B cell (primary cell): ENCODE measurements at regions not wholly inside any gene's neighbourhood (a gene's known extent, or its start where the extent isn't known, plus 50 kb on each side); places are given as distances from the start of the nearest gene placed in this dataset.

ENCODE experiments used
- ATAC-seq: fragments of 200-7000 bp; cut with Tn5 transposase; one replicate; pipeline ENCODE4 v1.10.0; 2021; ENCODE audit warnings: low read depth, mild to moderate bottlenecking, moderate number of reproducible peaks, moderate library complexity
- CTCF ChIA-PET: fragments of 350-600 bp; sonication (Branson Sonifier 250); formaldehyde crosslinking; loops from one replicate; lab custom pipeline; 2021; ENCODE audit warnings: antibody characterized with exemption, inconsistent platforms; lab: Charles Lee
- POLR2A ChIA-PET: fragments of 350-600 bp; sonication (Branson Sonifier 250); formaldehyde crosslinking; loops from one replicate; lab custom pipeline; 2021; ENCODE audit warnings: antibody characterized with exemption; lab: Charles Lee
- DNase-seq: peaks from one replicate; pipeline ENCODE4 v3.0.0; 2013
- H2AFZ ChIP-seq: 2 replicates; pipeline ENCODE4 v1.6.1; 2012; ENCODE audit warnings: mild to moderate bottlenecking, low read depth, low read length; ENCODE audit not compliant: insufficient read depth, poor library complexity, severe bottlenecking
- H3K27ac ChIP-seq, 2 donors: 1 replicate in 1 of 2; 2 replicates in 1 of 2; pipeline ENCODE4 v1.5.1; 2012 to 2013; ENCODE audit warnings: low read length in 2 of 2, mild to moderate bottlenecking in 2 of 2, moderate library complexity in 1 of 2
- H3K27me3 ChIP-seq, 4 experiments: fragments of 200-600 bp in 1 of 4; sonication (generic) in 1 of 4; replicated peaks in 1 of 4; 1 replicate in 2 of 4; 2 replicates in 2 of 4; pipeline versions ENCODE4 v1.6.1 to v1.7.0; 2013 to 2016; ENCODE audit warnings: low read length in 3 of 4, mild to moderate bottlenecking in 2 of 4, mixed read lengths in 1 of 4, moderate library complexity in 1 of 4; ENCODE audit not compliant: insufficient read depth in 4 of 4, control insufficient read depth in 3 of 4; ENCODE audit errors: control extremely low read depth in 1 of 4
- H3K36me3 ChIP-seq, 2 experiments: replicated peaks in 1 of 2; 1 replicate in 1 of 2; 2 replicates in 1 of 2; pipeline versions ENCODE4 v1.6.1 to v1.7.1; 2013; ENCODE audit warnings: low read length in 1 of 2; ENCODE audit not compliant: insufficient read depth in 2 of 2, control insufficient read depth in 1 of 2; ENCODE audit errors: control extremely low read depth in 1 of 2, extremely low read depth in 1 of 2
- H3K4me1 ChIP-seq, 2 donors: fragments of 200-600 bp in 1 of 2; sonication (generic) in 1 of 2; 1 replicate in 1 of 2; 2 replicates in 1 of 2; pipeline versions ENCODE4 v1.5.1 to v1.6.1; 2013 to 2017; ENCODE audit warnings: low read length in 2 of 2; ENCODE audit not compliant: control insufficient read depth in 2 of 2, insufficient read depth in 2 of 2
- H3K4me2 ChIP-seq: replicated peaks from 2 replicates; pipeline ENCODE3; 2012; ENCODE audit warnings: mild to moderate bottlenecking, low read depth, low read length; ENCODE audit not compliant: poor library complexity, severe bottlenecking
- H3K4me3 ChIP-seq, 5 experiments: fragments of 200-600 bp in 1 of 5; sonication (generic) in 1 of 5; 1 replicate in 3 of 5; 2 replicates in 2 of 5; pipeline versions ENCODE4 v1.5.1 to v1.7.0; 2011 to 2016; ENCODE audit warnings: low read length in 4 of 5, mild to moderate bottlenecking in 4 of 5, low read depth in 2 of 5, control low read depth in 1 of 5, moderate library complexity in 1 of 5; ENCODE audit not compliant: insufficient read depth in 1 of 5; ENCODE audit errors: control extremely low read depth in 1 of 5, extremely low read depth in 1 of 5
- H3K79me2 ChIP-seq: fragments of 200-600 bp; sonication (generic); one replicate; pipeline ENCODE4 v1.6.0; 2016; ENCODE audit warnings: low read length; ENCODE audit not compliant: control insufficient read depth, insufficient read depth
- H3K9ac ChIP-seq: fragments of 200-600 bp; sonication (generic); 2 replicates; pipeline ENCODE4 v1.6.1; 2017; ENCODE audit warnings: mild to moderate bottlenecking, low read length, moderate library complexity
- H3K9me3 ChIP-seq, 3 donors: one replicate each; pipeline versions ENCODE4 v1.6.1 to v1.7.1; 2013; ENCODE audit warnings: low read length in 2 of 3; ENCODE audit not compliant: control insufficient read depth in 2 of 3, insufficient read depth in 1 of 3; ENCODE audit errors: control extremely low read depth in 1 of 3
- H4K20me1 ChIP-seq: 2 replicates; pipeline ENCODE4 v1.6.0; 2012; ENCODE audit warnings: mild to moderate bottlenecking, low read length; ENCODE audit not compliant: insufficient read depth, control insufficient read depth, poor library complexity, severe bottlenecking
- H3K27ac Mint-ChIP-seq: one replicate; pipeline ENCODE4 v1.8.0; 2021; ENCODE audit warnings: mixed read lengths
- H3K27me3 Mint-ChIP-seq: one replicate; pipeline ENCODE4 v1.8.0; 2021; ENCODE audit warnings: mixed read lengths
- H3K4me1 Mint-ChIP-seq: one replicate; pipeline ENCODE4 v1.8.0; 2021; ENCODE audit warnings: mixed read lengths
- H3K4me3 Mint-ChIP-seq: one replicate; pipeline ENCODE4 v1.8.0; 2021; ENCODE audit warnings: mixed read lengths
- H3K9me3 Mint-ChIP-seq: one replicate; pipeline ENCODE4 v1.8.0; 2022; ENCODE audit warnings: mixed read lengths; ENCODE audit not compliant: insufficient read depth
- EZH2 ChIP-seq: IDR thresholded peaks from 2 replicates; pipeline ENCODE4 v1.6.1; 2012; ENCODE audit warnings: borderline replicate concordance, low read depth, mild to moderate bottlenecking, moderate library complexity, low read length; ENCODE audit not compliant: insufficient read depth, poor library complexity, severe bottlenecking
- WGBS: methylation state at CpG from one replicate; pipeline ENCODE4 v1.1.5; 2013; ENCODE audit warnings: missing lambda C conversion rate; ENCODE audit not compliant: insufficient coverage; 5-methylcytosine and 5-hydroxymethylcytosine counted together
- intact Hi-C: fragments of 100-400 bp; cut with micrococcal nuclease; formaldehyde crosslinking; loops from one replicate; pipeline ENCODE4 v1.10.0; 2022
- TF ChIP-seq, protein P1 (sequence below): fragments of 200-600 bp; IDR thresholded peaks from one replicate; pipeline ENCODE4 v1.8.0; 2022; ENCODE audit warnings: antibody characterized with exemption, mild to moderate bottlenecking

DNA sequence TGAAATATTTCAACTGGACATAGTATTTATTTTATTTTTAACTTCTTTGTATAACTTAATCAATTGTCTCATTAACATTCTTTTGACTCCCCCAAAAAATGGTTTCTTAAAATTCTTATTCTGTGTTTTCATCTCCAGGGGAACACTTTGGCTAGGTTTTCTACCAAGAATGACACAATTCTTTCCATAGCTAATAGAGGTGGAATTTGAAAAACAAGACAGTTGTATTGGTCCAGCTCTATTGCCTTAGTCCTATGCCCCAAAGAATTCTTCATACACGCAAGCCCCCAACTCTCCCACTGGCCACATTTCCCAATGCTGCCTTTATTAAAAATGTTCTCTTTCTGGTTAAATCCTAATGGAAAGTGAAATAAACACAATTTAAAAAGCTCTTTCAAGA is 104.7 kb upstream of the PKDCC start:
- H3K4me3 ChIP-seq, result no peak overlapping the region
- no CpG with 5 or more reads among the region's 1 CpG for WGBS
- DNase-seq (no peak), ATAC-seq (no peak)
- ChIA-PET CTCF (no interaction called here), POLR2A (no interaction called here)
- no peaks in the 10 kb centered on the region for H3K36me3 ChIP-seq
- H3K9ac ChIP-seq, result no peak overlapping the region
- H3K79me2 ChIP-seq, result no peaks in the 10 kb centered on the region
- no peak for TF ChIP-seq EZH2
- TF ChIP-seq, protein P1, sequence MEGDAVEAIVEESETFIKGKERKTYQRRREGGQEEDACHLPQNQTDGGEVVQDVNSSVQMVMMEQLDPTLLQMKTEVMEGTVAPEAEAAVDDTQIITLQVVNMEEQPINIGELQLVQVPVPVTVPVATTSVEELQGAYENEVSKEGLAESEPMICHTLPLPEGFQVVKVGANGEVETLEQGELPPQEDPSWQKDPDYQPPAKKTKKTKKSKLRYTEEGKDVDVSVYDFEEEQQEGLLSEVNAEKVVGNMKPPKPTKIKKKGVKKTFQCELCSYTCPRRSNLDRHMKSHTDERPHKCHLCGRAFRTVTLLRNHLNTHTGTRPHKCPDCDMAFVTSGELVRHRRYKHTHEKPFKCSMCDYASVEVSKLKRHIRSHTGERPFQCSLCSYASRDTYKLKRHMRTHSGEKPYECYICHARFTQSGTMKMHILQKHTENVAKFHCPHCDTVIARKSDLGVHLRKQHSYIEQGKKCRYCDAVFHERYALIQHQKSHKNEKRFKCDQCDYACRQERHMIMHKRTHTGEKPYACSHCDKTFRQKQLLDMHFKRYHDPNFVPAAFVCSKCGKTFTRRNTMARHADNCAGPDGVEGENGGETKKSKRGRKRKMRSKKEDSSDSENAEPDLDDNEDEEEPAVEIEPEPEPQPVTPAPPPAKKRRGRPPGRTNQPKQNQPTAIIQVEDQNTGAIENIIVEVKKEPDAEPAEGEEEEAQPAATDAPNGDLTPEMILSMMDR, result no peak
- no peaks in the 10 kb centered on the region for H3K9me3 Mint-ChIP-seq
- H4K20me1 ChIP-seq, result no peaks in the 10 kb centered on the region
- peaks cover 0 to 18% (median 3%) of the 10 kb centered on the region in 4 experiments for H3K27me3 ChIP-seq
- H3K27me3 Mint-ChIP-seq, result peaks cover 28% of the 10 kb centered on the region
- no peaks in the 10 kb centered on the region for H3K9me3 ChIP-seq
- H3K4me1 Mint-ChIP-seq, result no peaks in the 10 kb centered on the region
- no peak overlapping the region for H3K4me3 Mint-ChIP-seq
- H3K4me1 ChIP-seq, result no peaks in the 10 kb centered on the region
- H3K4me2 ChIP-seq, result no peak overlapping the region
- intact Hi-C loops, result no loop called here
- no peak overlapping the region for H3K27ac Mint-ChIP-seq
- no peak overlapping the region for H3K27ac ChIP-seq
- no peak overlapping the region for H2AFZ ChIP-seq

DNA sequence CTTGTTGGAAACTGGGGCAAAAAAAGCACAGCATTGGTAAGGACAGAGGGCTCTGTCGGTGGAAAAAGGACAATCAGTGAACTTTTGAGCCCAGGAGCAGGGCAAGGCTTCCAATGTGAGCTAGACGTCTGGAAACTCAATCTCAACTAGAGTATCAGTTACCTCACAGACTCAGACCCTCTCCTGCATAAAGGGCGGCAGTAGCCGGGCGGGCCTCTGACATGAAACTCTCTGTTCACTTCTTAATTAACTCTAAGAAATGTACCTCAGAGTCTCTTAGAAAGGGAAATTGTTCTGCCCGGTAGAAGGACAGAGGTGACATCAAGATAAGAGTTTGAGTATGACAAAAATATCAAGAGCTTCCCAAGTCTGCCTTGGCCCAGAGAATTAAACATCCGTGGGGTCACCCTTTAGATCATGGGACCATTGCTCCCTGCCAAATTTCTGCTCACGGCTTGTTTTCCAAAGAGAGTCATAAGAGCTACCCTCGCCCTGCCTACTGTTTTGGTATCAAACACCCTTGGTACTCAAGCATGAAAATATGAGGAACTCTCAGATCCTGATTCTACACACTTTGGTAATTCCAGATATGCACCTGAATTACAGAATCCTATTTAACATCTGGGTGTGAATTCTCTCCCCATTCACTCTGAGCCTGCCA is 103.5 kb upstream of the PKDCC start:
- Histone ChIP-seq H3K27me3 (peaks cover 0 to 19% (median 3%) of the 10 kb centered on the region in 4 experiments), H2AFZ (no peak overlapping the region), H4K20me1 (no peaks in the 10 kb centered on the region), H3K9ac (no peak overlapping the region), H3K4me2 (no peak overlapping the region), H3K4me3 (no peak overlapping the region), H3K36me3 (no peaks in the 10 kb centered on the region), H3K79me2 (no peaks in the 10 kb centered on the region), H3K4me1 (no peaks in the 10 kb centered on the region), H3K27ac (no peak overlapping the region), H3K9me3 (no peaks in the 10 kb centered on the region)
- Mint-ChIP-seq H3K4me3 (no peak overlapping the region), H3K9me3 (no peaks in the 10 kb centered on the region), H3K27ac (no peak overlapping the region), H3K4me1 (no peaks in the 10 kb centered on the region), H3K27me3 (peaks cover 26% of the 10 kb centered on the region)
- POLR2A ChIA-PET, result no interaction called here
- DNase-seq (no peak), ATAC-seq (no peak)
- intact Hi-C loops, result no loop called here
- CTCF ChIA-PET, result no interaction called here
- WGBS, result 89% methylated on average over 6 of the region's 9 CpGs
- TF ChIP-seq, protein P1, result no peak
- no peak for TF ChIP-seq EZH2
